IPS-20b (cell line): ENCODE measurements at regions not wholly inside any gene's neighbourhood (a gene's known extent, or its start where the extent isn't known, plus 50 kb on each side); places are given as distances from the start of the nearest gene placed in this dataset.

Experiments
- H3K27ac ChIP-seq: one replicate; pipeline ENCODE4 v1.5.1; 2013; ENCODE audit warnings: low read length
- H3K27me3 ChIP-seq: 2 replicates; pipeline ENCODE4 v1.6.1; 2013; ENCODE audit warnings: mild to moderate bottlenecking, low read length, inconsistent platforms; ENCODE audit not compliant: insufficient read depth
- H3K36me3 ChIP-seq: 2 replicates; pipeline ENCODE4 v1.6.1; 2013; ENCODE audit warnings: low read depth, mild to moderate bottlenecking, inconsistent platforms, low read length, moderate library complexity; ENCODE audit not compliant: insufficient read depth
- H3K4me1 ChIP-seq: 2 replicates; pipeline ENCODE4 v1.6.1; 2013; ENCODE audit warnings: mild to moderate bottlenecking, control low read depth, inconsistent platforms, low read length, moderate library complexity; ENCODE audit not compliant: insufficient read depth
- H3K4me3 ChIP-seq: 2 replicates; pipeline ENCODE4 v1.5.1; 2013; ENCODE audit warnings: mild to moderate bottlenecking, low read length, inconsistent platforms
- H3K9ac ChIP-seq: 2 replicates; pipeline ENCODE4 v1.6.1; 2013; ENCODE audit warnings: low read depth, mild to moderate bottlenecking, inconsistent platforms, low read length, moderate library complexity
- H3K9me3 ChIP-seq: 2 replicates; pipeline ENCODE4 v1.6.1; 2013; ENCODE audit warnings: mild to moderate bottlenecking, low read depth, low read length, inconsistent platforms; ENCODE audit not compliant: insufficient read depth

DNA sequence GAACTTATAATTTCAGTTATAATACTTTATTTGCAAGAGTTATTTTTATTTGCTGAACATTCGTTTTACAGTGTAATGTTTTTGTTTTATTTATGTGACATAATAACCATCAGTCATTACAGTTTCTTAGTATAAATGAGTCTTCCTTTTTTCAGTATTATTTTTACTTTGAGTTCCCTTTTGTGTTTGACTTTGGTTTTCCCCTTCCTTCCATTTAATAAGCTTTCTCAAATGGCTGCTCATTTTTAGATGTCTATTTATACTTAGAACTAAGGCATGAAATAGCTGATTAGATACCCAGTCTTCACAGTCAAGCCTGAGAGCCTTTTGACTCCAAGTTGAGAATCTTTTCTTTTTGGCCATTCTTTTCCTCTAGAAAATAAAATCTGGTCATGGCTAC, 404.5 kb downstream of the LRFN5 start:
- Histone ChIP-seq H3K9ac (no peak overlapping the region), H3K4me3 (no peak overlapping the region), H3K4me1 (no peaks in the 10 kb centered on the region), H3K36me3 (no peaks in the 10 kb centered on the region), H3K27ac (no peak overlapping the region), H3K9me3 (no peaks in the 10 kb centered on the region), H3K27me3 (no peaks in the 10 kb centered on the region)

DNA sequence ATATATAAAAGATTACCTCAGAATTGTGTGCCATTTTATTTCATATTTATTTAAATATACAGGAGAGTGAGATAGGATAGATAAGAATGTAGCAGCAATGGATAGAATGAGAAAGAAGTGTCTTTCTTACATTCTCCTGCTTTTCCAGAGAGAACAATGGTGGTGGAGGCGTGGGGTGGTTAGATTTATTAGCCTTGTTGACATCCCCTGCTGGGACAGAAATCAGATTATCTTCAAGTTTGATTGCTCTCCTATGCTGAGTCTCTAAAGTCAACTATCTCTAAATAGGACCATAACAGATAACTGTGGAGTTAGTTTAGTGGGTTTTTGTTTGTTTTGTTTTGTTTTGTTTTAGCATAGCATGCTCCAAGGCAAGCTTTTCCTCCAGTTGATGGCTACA, 397.6 kb downstream of the LRFN5 start:
- Histone ChIP-seq H3K27me3 (no peaks in the 10 kb centered on the region), H3K9me3 (no peaks in the 10 kb centered on the region), H3K36me3 (no peaks in the 10 kb centered on the region), H3K4me3 (no peak overlapping the region), H3K4me1 (no peaks in the 10 kb centered on the region), H3K27ac (no peak overlapping the region), H3K9ac (no peak overlapping the region)

DNA sequence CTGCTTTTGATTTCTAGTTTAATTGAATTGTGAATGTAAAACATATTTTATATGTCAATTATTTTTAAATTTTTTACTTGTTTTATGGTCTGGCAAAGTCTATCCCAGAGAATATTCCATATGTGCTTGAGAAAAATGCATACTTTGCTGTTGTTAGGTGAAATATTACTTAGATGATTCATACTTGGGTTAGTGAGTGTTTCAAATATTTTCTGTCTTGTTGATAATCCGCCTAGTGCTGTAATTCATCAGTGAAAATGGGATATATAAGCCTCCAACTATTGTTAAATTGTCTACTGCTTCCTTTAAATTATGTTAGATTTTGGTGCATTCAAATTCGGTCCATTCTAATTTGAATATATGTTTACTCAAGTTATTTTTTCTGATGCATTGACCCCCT, 395.5 kb downstream of the LRFN5 start:
- Histone ChIP-seq H3K4me1 (no peaks in the 10 kb centered on the region), H3K36me3 (no peaks in the 10 kb centered on the region), H3K27ac (no peak overlapping the region), H3K9me3 (no peaks in the 10 kb centered on the region), H3K4me3 (no peak overlapping the region), H3K27me3 (no peaks in the 10 kb centered on the region), H3K9ac (no peak overlapping the region)

DNA sequence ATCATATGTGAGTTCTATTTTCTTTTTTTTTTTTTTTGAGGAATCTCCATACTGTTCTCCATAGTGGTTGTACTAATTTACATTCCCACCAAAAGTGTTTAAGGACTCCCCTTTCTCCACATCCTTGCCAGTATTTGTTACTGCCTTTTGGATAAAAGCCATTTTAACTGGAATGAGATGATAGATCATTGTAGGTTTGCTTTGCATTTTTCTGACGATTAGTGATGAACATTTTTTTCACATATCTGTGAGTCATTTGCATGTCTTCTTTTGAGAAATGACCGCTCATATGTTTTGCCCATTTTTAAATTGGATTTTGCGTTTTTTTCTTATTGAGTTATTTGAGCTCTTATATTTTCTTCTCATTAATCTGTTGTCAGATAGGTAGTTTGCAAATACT, 394.8 kb downstream of the LRFN5 start:
- Histone ChIP-seq H3K36me3 (no peaks in the 10 kb centered on the region), H3K27me3 (no peaks in the 10 kb centered on the region), H3K4me1 (no peaks in the 10 kb centered on the region), H3K9ac (no peak overlapping the region), H3K27ac (no peak overlapping the region), H3K4me3 (no peak overlapping the region), H3K9me3 (no peaks in the 10 kb centered on the region)

DNA sequence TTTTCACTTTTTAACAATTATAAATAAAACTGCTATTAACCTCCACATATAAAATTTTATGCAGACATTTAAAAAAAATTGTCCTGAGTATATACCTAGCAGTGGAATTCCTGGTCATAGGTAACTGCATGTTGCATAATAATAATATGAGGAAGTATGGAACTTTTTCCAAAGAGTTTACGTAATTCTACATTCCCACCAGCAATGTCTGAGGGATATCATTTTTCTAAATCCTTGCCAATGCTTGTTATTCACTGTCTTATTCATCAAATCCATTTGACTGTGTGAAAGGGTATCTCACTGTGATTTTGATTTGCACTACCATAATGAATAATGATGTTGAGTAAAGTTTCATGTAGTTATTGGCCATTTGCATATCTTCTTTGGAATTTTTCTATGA, 393.8 kb downstream of the LRFN5 start:
- Histone ChIP-seq H3K27me3 (no peaks in the 10 kb centered on the region), H3K27ac (no peak overlapping the region), H3K4me3 (no peak overlapping the region), H3K4me1 (no peaks in the 10 kb centered on the region), H3K36me3 (no peaks in the 10 kb centered on the region), H3K9me3 (no peaks in the 10 kb centered on the region), H3K9ac (no peak overlapping the region)

DNA sequence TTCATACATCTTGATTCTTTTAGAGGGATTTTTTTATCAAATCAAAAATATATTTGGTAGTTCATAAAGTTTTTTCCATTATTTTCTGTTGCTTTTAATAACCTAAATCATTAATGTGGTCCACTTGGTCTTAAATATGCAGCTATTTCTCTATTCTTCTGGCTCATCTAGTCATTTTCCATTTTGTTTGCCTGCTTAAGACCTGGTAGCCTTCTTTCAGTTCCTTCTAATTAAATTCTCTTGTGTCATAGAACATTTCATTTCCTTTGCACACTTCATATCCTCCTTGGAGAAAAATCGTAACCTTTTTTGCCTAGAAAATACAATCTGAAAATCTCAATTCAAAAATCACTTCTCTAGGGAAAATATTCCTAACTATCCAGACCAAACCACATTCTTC, 387.0 kb downstream of the LRFN5 start:
- Histone ChIP-seq H3K27ac (no peak overlapping the region), H3K9ac (no peak overlapping the region), H3K36me3 (no peaks in the 10 kb centered on the region), H3K4me3 (no peak overlapping the region), H3K4me1 (no peaks in the 10 kb centered on the region), H3K27me3 (no peaks in the 10 kb centered on the region), H3K9me3 (no peaks in the 10 kb centered on the region)

DNA sequence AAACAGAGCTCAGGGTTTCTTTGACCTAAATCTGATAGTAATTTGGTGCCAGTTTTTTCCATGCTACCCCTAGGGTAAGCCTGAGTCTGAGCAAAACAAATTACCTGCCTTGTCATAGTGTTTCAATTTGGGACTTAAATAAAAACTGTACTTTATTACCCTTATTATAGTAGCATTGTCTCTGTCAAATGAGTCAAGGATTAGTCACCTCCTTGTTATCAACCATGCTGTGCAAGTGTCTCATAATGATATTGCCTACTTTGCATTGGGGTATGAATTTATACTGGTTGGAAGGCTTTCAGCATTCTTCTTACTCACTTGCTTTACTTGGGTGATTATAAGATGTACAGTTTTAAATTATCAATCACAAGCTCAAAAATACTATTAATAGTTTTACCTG, 380.0 kb downstream of the LRFN5 start:
- no peaks in the 10 kb centered on the region for H3K9me3 ChIP-seq
- no peak overlapping the region for H3K27ac ChIP-seq
- no peak overlapping the region for H3K9ac ChIP-seq
- H3K4me3 ChIP-seq, result no peak overlapping the region
- no peaks in the 10 kb centered on the region for H3K36me3 ChIP-seq
- H3K27me3 ChIP-seq, result no peaks in the 10 kb centered on the region
- no peaks in the 10 kb centered on the region for H3K4me1 ChIP-seq

DNA sequence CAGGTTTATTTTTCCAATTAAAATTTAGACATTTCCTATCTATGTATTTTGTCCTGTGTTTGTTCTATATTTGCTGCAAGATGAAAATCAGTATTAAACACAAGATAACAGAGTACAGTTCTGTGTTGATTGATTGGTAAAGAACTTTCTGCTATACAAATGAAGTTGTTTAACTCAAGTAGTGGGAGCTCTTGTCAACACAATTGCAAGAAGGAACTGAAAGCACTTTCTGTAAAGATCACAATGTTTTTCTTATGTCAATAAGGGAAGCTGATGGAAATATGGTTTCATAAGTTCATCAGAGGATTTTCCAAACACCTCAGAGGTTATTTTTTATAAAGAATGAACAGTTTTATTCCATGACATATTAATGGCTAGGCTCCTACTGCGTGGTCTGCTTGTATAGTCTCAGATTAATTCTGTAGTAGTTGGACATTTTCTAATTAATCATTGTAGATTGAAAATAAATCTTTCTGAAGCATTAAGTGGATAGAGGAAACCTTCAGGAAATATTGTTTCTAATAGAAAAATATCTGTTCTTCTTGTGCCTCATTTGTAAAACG, 379.5 kb downstream of the LRFN5 start:
- no peaks in the 10 kb centered on the region for H3K4me1 ChIP-seq

DNA sequence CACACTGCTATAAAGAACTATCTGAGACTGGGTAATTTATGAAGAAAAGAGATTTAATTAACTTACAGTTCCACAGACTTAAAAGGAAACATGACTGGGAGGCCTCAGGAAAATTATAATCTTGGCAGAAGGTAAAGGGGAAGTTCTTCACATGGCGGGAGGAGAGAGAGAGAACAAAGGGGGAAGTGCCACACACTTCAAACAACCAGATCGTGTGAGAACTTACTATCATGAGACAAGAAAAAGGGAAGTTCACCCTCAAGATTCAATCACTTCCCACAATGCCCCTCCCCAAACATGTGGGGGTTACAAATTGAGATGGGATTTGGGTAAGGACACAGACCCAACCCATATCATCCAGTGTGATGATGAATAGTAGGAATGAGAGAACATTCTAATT, 366.5 kb downstream of the LRFN5 start:
- H3K9ac ChIP-seq, result no peak overlapping the region
- H3K27ac ChIP-seq, result no peak overlapping the region
- no peaks in the 10 kb centered on the region for H3K4me1 ChIP-seq
- H3K4me3 ChIP-seq, result no peak overlapping the region
- no peaks in the 10 kb centered on the region for H3K27me3 ChIP-seq
- no peaks in the 10 kb centered on the region for H3K36me3 ChIP-seq
- peaks cover 16% of the 10 kb centered on the region for H3K9me3 ChIP-seq

More for the DNA sequence above, 379.5 kb downstream of the LRFN5 start:
- Histone ChIP-seq H3K27ac (no peak overlapping the region), H3K9ac (no peak overlapping the region), H3K4me3 (no peak overlapping the region), H3K9me3 (no peaks in the 10 kb centered on the region), H3K27me3 (no peaks in the 10 kb centered on the region), H3K36me3 (no peaks in the 10 kb centered on the region)

DNA sequence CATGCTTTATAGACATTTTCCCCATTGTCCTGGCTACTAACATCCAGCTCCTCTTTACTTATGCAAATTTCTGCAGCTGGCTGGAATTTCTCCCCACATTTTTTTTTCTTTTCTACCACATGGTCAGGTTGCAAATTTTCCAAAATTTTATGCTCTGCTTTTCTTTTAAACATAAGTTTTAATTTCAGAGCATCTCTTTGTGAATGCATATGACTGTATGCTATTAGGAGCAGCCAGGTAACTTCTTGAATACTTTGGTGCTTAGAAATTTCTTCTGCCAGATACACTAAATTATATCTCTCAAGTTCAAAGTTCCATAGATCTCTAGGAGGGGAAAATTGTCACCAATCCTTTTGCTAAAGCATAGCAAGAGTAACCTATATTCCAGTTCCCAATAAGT, 365.9 kb downstream of the LRFN5 start:
- H3K27me3 ChIP-seq, result no peaks in the 10 kb centered on the region
- H3K27ac ChIP-seq, result no peak overlapping the region
- H3K4me3 ChIP-seq, result no peak overlapping the region
- no peak overlapping the region for H3K9ac ChIP-seq
- H3K9me3 ChIP-seq, result peaks cover 16% of the 10 kb centered on the region
- H3K36me3 ChIP-seq, result no peaks in the 10 kb centered on the region
- H3K4me1 ChIP-seq, result no peaks in the 10 kb centered on the region

DNA sequence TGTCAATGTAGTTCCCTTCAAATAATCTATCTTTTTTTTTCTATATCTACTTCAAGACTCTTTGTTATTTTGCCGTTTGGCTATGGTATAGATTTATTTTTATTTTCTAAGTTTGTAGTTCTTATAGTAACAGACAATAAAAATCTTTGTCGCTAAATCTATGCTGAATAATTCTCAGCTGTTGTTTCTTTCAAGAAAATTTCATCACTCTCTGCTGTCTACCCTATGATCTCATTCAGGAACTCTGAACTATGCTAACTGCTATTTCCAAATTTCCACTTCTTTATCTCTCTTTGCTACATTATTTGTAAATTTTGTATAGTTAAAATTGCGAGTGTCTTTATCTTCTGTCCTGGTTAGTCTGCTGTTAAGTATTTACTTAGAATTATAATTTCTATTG, 353.6 kb downstream of the LRFN5 start:
- Histone ChIP-seq H3K4me1 (no peaks in the 10 kb centered on the region), H3K4me3 (no peak overlapping the region), H3K36me3 (no peaks in the 10 kb centered on the region), H3K27ac (no peak overlapping the region), H3K27me3 (no peaks in the 10 kb centered on the region), H3K9ac (no peak overlapping the region), H3K9me3 (no peaks in the 10 kb centered on the region)

DNA sequence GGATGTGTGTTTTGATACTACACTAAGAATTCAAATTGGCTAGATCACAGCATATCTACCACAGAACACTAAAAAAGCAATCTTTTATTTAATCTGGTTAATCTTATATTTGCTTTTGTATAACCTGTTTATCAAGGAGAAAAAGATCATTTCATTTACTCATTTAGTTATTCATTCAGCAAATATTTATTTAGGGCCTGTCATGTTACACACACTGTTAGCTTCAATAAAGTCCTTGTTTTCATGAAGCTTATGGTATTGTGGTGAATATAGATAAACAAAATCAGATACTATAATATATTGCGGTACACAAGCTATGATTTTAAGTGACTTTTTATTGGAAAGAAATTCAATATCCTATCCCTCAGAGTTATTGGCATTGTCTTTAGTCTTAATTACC, 350.8 kb downstream of the LRFN5 start:
- Histone ChIP-seq H3K27me3 (no peaks in the 10 kb centered on the region), H3K36me3 (no peaks in the 10 kb centered on the region), H3K27ac (no peak overlapping the region)

More for the DNA sequence above, 350.8 kb downstream of the LRFN5 start:
- Histone ChIP-seq H3K4me3 (no peak overlapping the region), H3K4me1 (no peaks in the 10 kb centered on the region), H3K9me3 (no peaks in the 10 kb centered on the region), H3K9ac (no peak overlapping the region)
